B cell (primary cell): ENCODE measurements at regions not wholly inside any gene's neighbourhood (a gene's known extent, or its start where the extent isn't known, plus 50 kb on each side); places are given as distances from the start of the nearest gene placed in this dataset.
"Not testable (repeated sequence)": the region's sequence is repeated elsewhere in the genome, so short reads cannot be mapped to it uniquely, and the experiment has no call there.

Source experiments
- ATAC-seq: fragments of 200-7000 bp; cut with Tn5 transposase; one replicate; pipeline ENCODE4 v1.10.0; 2021; ENCODE audit warnings: low read depth, mild to moderate bottlenecking, moderate number of reproducible peaks, moderate library complexity
- CTCF ChIA-PET: fragments of 350-600 bp; sonication (Branson Sonifier 250); formaldehyde crosslinking; loops from one replicate; lab custom pipeline; 2021; ENCODE audit warnings: antibody characterized with exemption, inconsistent platforms; lab: Charles Lee
- POLR2A ChIA-PET: fragments of 350-600 bp; sonication (Branson Sonifier 250); formaldehyde crosslinking; loops from one replicate; lab custom pipeline; 2021; ENCODE audit warnings: antibody characterized with exemption; lab: Charles Lee
- DNase-seq: peaks from one replicate; pipeline ENCODE4 v3.0.0; 2013
- H2AFZ ChIP-seq: 2 replicates; pipeline ENCODE4 v1.6.1; 2012; ENCODE audit warnings: mild to moderate bottlenecking, low read depth, low read length; ENCODE audit not compliant: insufficient read depth, poor library complexity, severe bottlenecking
- H3K27ac ChIP-seq, 2 donors: 1 replicate in 1 of 2; 2 replicates in 1 of 2; pipeline ENCODE4 v1.5.1; 2012 to 2013; ENCODE audit warnings: low read length in 2 of 2, mild to moderate bottlenecking in 2 of 2, moderate library complexity in 1 of 2
- H3K27me3 ChIP-seq, 4 experiments: fragments of 200-600 bp in 1 of 4; sonication (generic) in 1 of 4; replicated peaks in 1 of 4; 1 replicate in 2 of 4; 2 replicates in 2 of 4; pipeline versions ENCODE4 v1.6.1 to v1.7.0; 2013 to 2016; ENCODE audit warnings: low read length in 3 of 4, mild to moderate bottlenecking in 2 of 4, mixed read lengths in 1 of 4, moderate library complexity in 1 of 4; ENCODE audit not compliant: insufficient read depth in 4 of 4, control insufficient read depth in 3 of 4; ENCODE audit errors: control extremely low read depth in 1 of 4
- H3K36me3 ChIP-seq, 2 experiments: replicated peaks in 1 of 2; 1 replicate in 1 of 2; 2 replicates in 1 of 2; pipeline versions ENCODE4 v1.6.1 to v1.7.1; 2013; ENCODE audit warnings: low read length in 1 of 2; ENCODE audit not compliant: insufficient read depth in 2 of 2, control insufficient read depth in 1 of 2; ENCODE audit errors: control extremely low read depth in 1 of 2, extremely low read depth in 1 of 2
- H3K4me1 ChIP-seq, 2 donors: fragments of 200-600 bp in 1 of 2; sonication (generic) in 1 of 2; 1 replicate in 1 of 2; 2 replicates in 1 of 2; pipeline versions ENCODE4 v1.5.1 to v1.6.1; 2013 to 2017; ENCODE audit warnings: low read length in 2 of 2; ENCODE audit not compliant: control insufficient read depth in 2 of 2, insufficient read depth in 2 of 2
- H3K4me2 ChIP-seq: replicated peaks from 2 replicates; pipeline ENCODE3; 2012; ENCODE audit warnings: mild to moderate bottlenecking, low read depth, low read length; ENCODE audit not compliant: poor library complexity, severe bottlenecking
- H3K4me3 ChIP-seq, 5 experiments: fragments of 200-600 bp in 1 of 5; sonication (generic) in 1 of 5; 1 replicate in 3 of 5; 2 replicates in 2 of 5; pipeline versions ENCODE4 v1.5.1 to v1.7.0; 2011 to 2016; ENCODE audit warnings: low read length in 4 of 5, mild to moderate bottlenecking in 4 of 5, low read depth in 2 of 5, control low read depth in 1 of 5, moderate library complexity in 1 of 5; ENCODE audit not compliant: insufficient read depth in 1 of 5; ENCODE audit errors: control extremely low read depth in 1 of 5, extremely low read depth in 1 of 5
- H3K79me2 ChIP-seq: fragments of 200-600 bp; sonication (generic); one replicate; pipeline ENCODE4 v1.6.0; 2016; ENCODE audit warnings: low read length; ENCODE audit not compliant: control insufficient read depth, insufficient read depth
- H3K9ac ChIP-seq: fragments of 200-600 bp; sonication (generic); 2 replicates; pipeline ENCODE4 v1.6.1; 2017; ENCODE audit warnings: mild to moderate bottlenecking, low read length, moderate library complexity
- H3K9me3 ChIP-seq, 3 donors: one replicate each; pipeline versions ENCODE4 v1.6.1 to v1.7.1; 2013; ENCODE audit warnings: low read length in 2 of 3; ENCODE audit not compliant: control insufficient read depth in 2 of 3, insufficient read depth in 1 of 3; ENCODE audit errors: control extremely low read depth in 1 of 3
- H4K20me1 ChIP-seq: 2 replicates; pipeline ENCODE4 v1.6.0; 2012; ENCODE audit warnings: mild to moderate bottlenecking, low read length; ENCODE audit not compliant: insufficient read depth, control insufficient read depth, poor library complexity, severe bottlenecking
- H3K27ac Mint-ChIP-seq: one replicate; pipeline ENCODE4 v1.8.0; 2021; ENCODE audit warnings: mixed read lengths
- H3K27me3 Mint-ChIP-seq: one replicate; pipeline ENCODE4 v1.8.0; 2021; ENCODE audit warnings: mixed read lengths
- H3K4me1 Mint-ChIP-seq: one replicate; pipeline ENCODE4 v1.8.0; 2021; ENCODE audit warnings: mixed read lengths
- H3K4me3 Mint-ChIP-seq: one replicate; pipeline ENCODE4 v1.8.0; 2021; ENCODE audit warnings: mixed read lengths
- H3K9me3 Mint-ChIP-seq: one replicate; pipeline ENCODE4 v1.8.0; 2022; ENCODE audit warnings: mixed read lengths; ENCODE audit not compliant: insufficient read depth
- EZH2 ChIP-seq: IDR thresholded peaks from 2 replicates; pipeline ENCODE4 v1.6.1; 2012; ENCODE audit warnings: borderline replicate concordance, low read depth, mild to moderate bottlenecking, moderate library complexity, low read length; ENCODE audit not compliant: insufficient read depth, poor library complexity, severe bottlenecking
- WGBS: methylation state at CpG from one replicate; pipeline ENCODE4 v1.1.5; 2013; ENCODE audit warnings: missing lambda C conversion rate; ENCODE audit not compliant: insufficient coverage; 5-methylcytosine and 5-hydroxymethylcytosine counted together
- intact Hi-C: fragments of 100-400 bp; cut with micrococcal nuclease; formaldehyde crosslinking; loops from one replicate; pipeline ENCODE4 v1.10.0; 2022
- TF ChIP-seq, protein P1 (sequence below): fragments of 200-600 bp; IDR thresholded peaks from one replicate; pipeline ENCODE4 v1.8.0; 2022; ENCODE audit warnings: antibody characterized with exemption, mild to moderate bottlenecking

DNA sequence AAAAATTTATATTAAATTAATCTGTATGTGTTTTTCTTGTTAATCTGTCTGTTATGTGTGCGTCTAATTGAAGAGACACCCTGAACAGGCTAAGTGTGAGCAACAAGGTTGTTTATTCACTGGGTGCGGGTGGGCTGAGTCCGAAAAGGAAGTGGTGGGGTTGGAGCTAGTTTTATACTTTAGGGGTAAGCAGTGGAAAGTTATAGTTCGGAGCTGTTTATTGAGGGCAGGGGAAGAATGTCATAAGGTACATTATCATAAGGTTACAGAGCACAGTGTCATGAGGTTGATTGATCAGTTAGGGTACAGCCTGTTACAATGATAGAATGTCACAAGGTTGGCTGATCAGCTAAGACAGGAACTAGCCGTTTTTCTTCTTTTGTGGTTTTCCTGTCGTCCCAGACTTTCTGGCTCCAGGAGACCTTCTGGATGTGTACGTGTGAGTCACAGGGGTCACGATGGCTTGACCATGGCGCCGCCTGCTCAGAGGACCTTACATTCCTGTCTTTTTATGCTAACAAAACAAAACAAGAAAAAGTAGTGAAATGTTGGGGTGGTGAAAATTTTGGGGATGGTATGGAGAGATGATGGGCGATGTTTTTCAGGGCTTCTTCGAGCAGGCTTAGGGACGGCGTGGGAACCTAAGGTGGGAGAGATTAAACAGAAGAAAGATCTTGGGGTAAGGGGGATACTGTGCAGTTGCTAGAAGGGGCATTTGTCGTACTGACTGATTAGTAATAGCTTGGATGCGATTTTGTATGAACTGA lies 754.0 kb upstream of the ADGRB3 start:
- Mint-ChIP-seq H3K27ac (no peak overlapping the region), H3K4me3 (no peak overlapping the region), H3K4me1 (no peaks in the 10 kb centered on the region), H3K9me3 (no peaks in the 10 kb centered on the region), H3K27me3 (no peaks in the 10 kb centered on the region)
- H3K4me2 ChIP-seq: no peak overlapping the region
- intact Hi-C loops: no loop called here
- no peaks in the 10 kb centered on the region for H4K20me1 ChIP-seq
- H3K27me3 ChIP-seq: no peaks in the 10 kb centered on the region
- H3K79me2 ChIP-seq: no peaks in the 10 kb centered on the region
- ATAC-seq: no peak
- ChIA-PET POLR2A (no interaction called here), CTCF (no interaction called here)
- no peaks in the 10 kb centered on the region for H3K4me1 ChIP-seq
- H3K4me3 ChIP-seq: no peak overlapping the region
- H3K36me3 ChIP-seq: no peaks in the 10 kb centered on the region
- TF ChIP-seq EZH2: no peak
- TF ChIP-seq, protein P1, sequence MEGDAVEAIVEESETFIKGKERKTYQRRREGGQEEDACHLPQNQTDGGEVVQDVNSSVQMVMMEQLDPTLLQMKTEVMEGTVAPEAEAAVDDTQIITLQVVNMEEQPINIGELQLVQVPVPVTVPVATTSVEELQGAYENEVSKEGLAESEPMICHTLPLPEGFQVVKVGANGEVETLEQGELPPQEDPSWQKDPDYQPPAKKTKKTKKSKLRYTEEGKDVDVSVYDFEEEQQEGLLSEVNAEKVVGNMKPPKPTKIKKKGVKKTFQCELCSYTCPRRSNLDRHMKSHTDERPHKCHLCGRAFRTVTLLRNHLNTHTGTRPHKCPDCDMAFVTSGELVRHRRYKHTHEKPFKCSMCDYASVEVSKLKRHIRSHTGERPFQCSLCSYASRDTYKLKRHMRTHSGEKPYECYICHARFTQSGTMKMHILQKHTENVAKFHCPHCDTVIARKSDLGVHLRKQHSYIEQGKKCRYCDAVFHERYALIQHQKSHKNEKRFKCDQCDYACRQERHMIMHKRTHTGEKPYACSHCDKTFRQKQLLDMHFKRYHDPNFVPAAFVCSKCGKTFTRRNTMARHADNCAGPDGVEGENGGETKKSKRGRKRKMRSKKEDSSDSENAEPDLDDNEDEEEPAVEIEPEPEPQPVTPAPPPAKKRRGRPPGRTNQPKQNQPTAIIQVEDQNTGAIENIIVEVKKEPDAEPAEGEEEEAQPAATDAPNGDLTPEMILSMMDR: no peak
- no peak overlapping the region for H2AFZ ChIP-seq
- no peak overlapping the region for H3K9ac ChIP-seq
- no peak overlapping the region for H3K27ac ChIP-seq
- DNase-seq: no peak
- WGBS: 80% methylated on average over 12 of the region's 16 CpGs
- H3K9me3 ChIP-seq: peaks cover 0 to 2% (median 0%) of the 10 kb centered on the region in 3 donors

DNA sequence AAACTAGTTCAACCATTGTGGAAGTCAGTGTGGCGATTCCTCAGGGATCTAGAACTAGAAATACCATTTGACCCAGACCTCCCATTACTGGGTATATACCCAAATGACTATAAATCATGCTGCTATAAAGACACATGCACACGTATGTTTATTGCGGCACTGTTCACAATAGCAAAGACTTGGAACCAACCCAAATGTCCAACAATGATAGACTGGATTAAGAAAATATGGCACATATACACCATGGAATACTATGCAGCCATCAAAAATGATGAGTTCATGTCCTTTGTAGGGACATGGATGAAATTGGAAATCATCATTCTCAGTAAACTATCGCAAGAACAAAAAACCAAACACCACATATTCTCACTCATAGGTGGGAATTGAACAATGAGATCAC lies 754.7 kb upstream of the ADGRB3 start:
- not testable (repeated sequence) for H3K27me3 Mint-ChIP-seq, H3K4me3 ChIP-seq

DNA sequence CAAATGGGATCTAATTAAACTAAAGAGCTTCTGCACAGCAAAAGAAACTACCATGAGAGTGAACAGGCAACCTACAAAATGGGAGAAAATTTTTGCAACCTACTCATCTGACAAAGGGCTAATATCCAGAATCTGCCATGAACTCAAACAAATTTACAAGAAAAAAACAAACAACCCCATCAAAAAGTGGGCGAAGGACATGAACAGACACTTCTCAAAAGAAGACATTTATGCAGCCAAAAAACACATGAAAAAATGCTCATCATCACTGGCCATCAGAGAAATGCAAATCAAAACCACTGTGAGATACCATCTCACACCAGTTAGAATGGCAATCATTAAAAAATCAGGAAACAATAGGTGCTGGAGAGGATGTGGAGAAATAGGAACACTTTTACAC lies 755.2 kb upstream of the ADGRB3 start:
- H3K4me3 Mint-ChIP-seq, H4K20me1 ChIP-seq, CTCF ChIA-PET, H3K9me3 ChIP-seq, H3K4me3 ChIP-seq, intact Hi-C loops, H3K9ac ChIP-seq, DNase-seq, H3K4me1 Mint-ChIP-seq, H3K27me3 Mint-ChIP-seq, H2AFZ ChIP-seq, H3K27ac ChIP-seq, H3K36me3 ChIP-seq, POLR2A ChIA-PET, ATAC-seq, H3K4me2 ChIP-seq, H3K9me3 Mint-ChIP-seq, H3K79me2 ChIP-seq, H3K27me3 ChIP-seq, H3K4me1 ChIP-seq, H3K27ac Mint-ChIP-seq: not testable (repeated sequence)
- no CpG with 5 or more reads among the region's 1 CpG for WGBS

More for the DNA sequence above, 754.7 kb upstream of the ADGRB3 start:
- H3K4me1 ChIP-seq, H3K9me3 Mint-ChIP-seq, H3K79me2 ChIP-seq, H2AFZ ChIP-seq, H3K4me2 ChIP-seq, DNase-seq, H3K9ac ChIP-seq, H3K27ac Mint-ChIP-seq, ATAC-seq, H3K27ac ChIP-seq, POLR2A ChIA-PET, H3K4me3 Mint-ChIP-seq, H3K27me3 ChIP-seq, H4K20me1 ChIP-seq, H3K36me3 ChIP-seq, H3K9me3 ChIP-seq, H3K4me1 Mint-ChIP-seq, intact Hi-C loops, CTCF ChIA-PET: not testable (repeated sequence)
- no CpG with 5 or more reads among the region's 4 CpGs for WGBS
